ENCODE measurements at regions not wholly inside any gene's neighbourhood (a gene's known extent, or its start where the extent isn't known, plus 50 kb on each side); places are given as distances from the start of the nearest gene placed in this dataset.
"Not testable (repeated sequence)": the region's sequence is repeated elsewhere in the genome, so short reads cannot be mapped to it uniquely, and the experiment has no call there.

GRCh38 chr5:162990063-162990462 is 447.3 kb upstream of the CCNG1 start:
- DNase-seq (ENCODE audit: low read depth in 2 of 2): no peak

- DNase-seq (ENCODE audit: low read depth in 2 of 2): no peak
Measured at GRCh38 chr5:162990856-162991497, 446.4 kb upstream of the CCNG1 start.

- no peak for DNase-seq (ENCODE audit: low read depth in 2 of 2)
Measured at GRCh38 chr5:162995568-162995967, 441.8 kb upstream of the CCNG1 start.

GRCh38 chr5:162996053-162996452 is 441.3 kb upstream of the CCNG1 start:
- no peak for DNase-seq (ENCODE audit: low read depth in 2 of 2)

GRCh38 chr5:163005949-163006348 is 431.4 kb upstream of the CCNG1 start:
- DNase-seq (ENCODE audit: low read depth in 2 of 2): no peak

GRCh38 chr5:163022582-163023128 is 414.7 kb upstream of the CCNG1 start:
- DNase-seq (ENCODE audit: low read depth in 2 of 2): no peak

- no peak for DNase-seq (ENCODE audit: low read depth in 2 of 2)
Measured at GRCh38 chr5:163023846-163024245, 413.5 kb upstream of the CCNG1 start.

- DNase-seq (ENCODE audit: low read depth in 2 of 2): no peak
Measured at GRCh38 chr5:163024936-163025335, 412.5 kb upstream of the CCNG1 start.

GRCh38 chr5:163033656-163034055 is 403.7 kb upstream of the CCNG1 start:
- no peak for DNase-seq (ENCODE audit: low read depth in 2 of 2)

GRCh38 chr5:163041254-163041653 is 396.1 kb upstream of the CCNG1 start:
- no peak for DNase-seq (ENCODE audit: low read depth in 2 of 2)

- no peak for DNase-seq (ENCODE audit: low read depth in 2 of 2)
Measured at GRCh38 chr5:163079618-163080017, 357.8 kb upstream of the CCNG1 start.

GRCh38 chr5:163089230-163089629 is 348.2 kb upstream of the CCNG1 start:
- DNase-seq (ENCODE audit: low read depth in 2 of 2): no peak

- no peak for DNase-seq (ENCODE audit: low read depth in 2 of 2)
Measured at GRCh38 chr5:163089926-163090325, 347.5 kb upstream of the CCNG1 start.

- no peak for DNase-seq (ENCODE audit: low read depth in 2 of 2)
Measured at GRCh38 chr5:163094492-163095180, 342.8 kb upstream of the CCNG1 start.

- no peak for DNase-seq (ENCODE audit: low read depth in 2 of 2)
Measured at GRCh38 chr5:163104464-163104863, 332.9 kb upstream of the CCNG1 start.

GRCh38 chr5:163105456-163105855 is 331.9 kb upstream of the CCNG1 start:
- no peak for DNase-seq (ENCODE audit: low read depth in 2 of 2)

GRCh38 chr5:163106098-163106497 is 331.3 kb upstream of the CCNG1 start:
- DNase-seq (ENCODE audit: low read depth in 2 of 2): no peak

GRCh38 chr5:163108351-163108750 is 329.0 kb upstream of the CCNG1 start:
- no peak for DNase-seq (ENCODE audit: low read depth in 2 of 2)

- DNase-seq (ENCODE audit: low read depth in 2 of 2): no peak
Measured at GRCh38 chr5:163115011-163115410, 322.4 kb upstream of the CCNG1 start.

GRCh38 chr5:163116618-163117017 is 320.8 kb upstream of the CCNG1 start:
- not testable (repeated sequence) for DNase-seq (ENCODE audit: low read depth in 2 of 2)

GRCh38 chr5:163134061-163134460 is 303.3 kb upstream of the CCNG1 start:
- DNase-seq (ENCODE audit: low read depth in 2 of 2): no peak

GRCh38 chr5:163135849-163136248 is 301.5 kb upstream of the CCNG1 start:
- DNase-seq (ENCODE audit: low read depth in 2 of 2): no peak

- DNase-seq (ENCODE audit: low read depth in 2 of 2): no peak
Measured at GRCh38 chr5:163161512-163161911, 275.9 kb upstream of the CCNG1 start.

Data from stimulated activated CD4-positive, alpha-beta T cell treated with anti-CD3 and anti-CD28 coated beads, Interleukin-1b, Interleukin-23, amount 100 ng/mL, for 1 hour (primary cell).